Kidney glomerular epithelial cell (primary cell): ENCODE measurements at regions not wholly inside any gene's neighbourhood (a gene's known extent, or its start where the extent isn't known, plus 50 kb on each side); places are given as distances from the start of the nearest gene placed in this dataset.
"Not testable (repeated sequence)": the region's sequence is repeated elsewhere in the genome, so short reads cannot be mapped to it uniquely, and the experiment has no call there.

Experiments
- DNase-seq: peaks from one replicate; lab custom pipeline; 2025; lab: John Stamatoyannopoulos, UW

GRCh38 chr5:13346401-13346800 is 598.1 kb downstream of the DNAH5 start:
- no peak for DNase-seq

GRCh38 chr5:13339093-13339492 is 605.4 kb downstream of the DNAH5 start:
- no peak for DNase-seq

GRCh38 chr5:13335026-13335425 is 609.5 kb downstream of the DNAH5 start:
- not testable (repeated sequence) for DNase-seq

DNA sequence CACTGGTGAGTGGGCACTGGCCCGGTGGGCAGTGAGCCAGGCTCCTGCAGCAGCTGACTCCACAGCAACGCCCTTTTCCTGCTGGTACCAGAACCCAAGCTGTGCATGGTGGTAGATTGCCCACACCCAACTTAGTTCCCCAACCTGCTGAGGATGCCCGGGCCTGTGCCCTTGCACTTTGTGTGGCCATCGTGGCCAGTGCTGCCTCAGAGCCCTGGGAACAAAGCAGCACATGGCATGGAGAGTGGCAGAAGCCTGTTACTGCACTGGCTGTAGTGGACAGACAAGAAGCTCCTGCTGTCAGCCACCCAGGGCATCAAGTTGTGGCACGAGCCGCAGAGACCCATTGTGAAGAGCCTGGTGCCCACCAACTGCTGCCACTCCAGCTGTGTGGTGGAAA is 612.9 kb downstream of the DNAH5 start:
- no peak for DNase-seq

GRCh38 chr5:13328316-13328715 is 616.2 kb downstream of the DNAH5 start:
- no peak for DNase-seq

- peak; percentile 47 for DNase-seq
Observed at GRCh38 chr5:13325765-13326164, 618.7 kb downstream of the DNAH5 start.

DNA sequence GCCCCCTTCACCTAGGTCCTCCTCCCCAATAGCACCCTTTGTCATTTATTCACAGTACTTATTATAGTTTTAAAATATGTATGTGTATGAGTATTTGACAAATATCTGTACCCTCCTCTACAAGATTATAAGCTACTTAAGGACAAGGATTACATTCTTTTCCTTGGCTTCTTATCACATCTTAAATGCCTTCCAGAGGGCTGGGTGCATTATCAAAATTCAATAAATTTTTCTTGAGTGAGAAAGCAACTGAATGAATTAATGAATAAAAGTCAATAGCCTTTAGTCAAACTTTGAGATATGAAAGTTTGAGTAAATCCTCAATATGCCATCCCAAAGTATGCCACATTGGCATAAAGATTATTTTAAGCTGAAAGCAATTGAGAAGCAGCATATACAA is 621.7 kb downstream of the DNAH5 start:
- no peak for DNase-seq

DNA sequence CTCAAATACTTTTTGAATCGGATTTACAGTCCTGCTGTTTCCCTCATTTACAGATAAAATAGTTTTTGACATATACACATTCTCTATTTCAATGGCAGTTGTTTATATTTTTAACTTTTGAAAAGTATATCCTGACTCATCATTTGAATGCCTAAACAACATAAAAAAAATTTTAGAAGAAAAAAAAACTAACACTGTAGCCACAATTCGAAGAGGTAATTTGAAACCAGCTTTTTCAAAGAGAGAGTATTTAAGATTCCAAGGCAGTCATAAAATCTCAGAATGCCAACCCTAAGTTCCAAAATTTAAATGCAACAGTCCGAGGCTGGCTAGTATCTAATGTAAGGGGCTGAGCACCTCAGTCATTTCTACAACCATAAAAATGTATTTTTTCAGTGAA is 626.8 kb downstream of the DNAH5 start:
- DNase-seq: no peak

- peak; percentile 46 for DNase-seq
Observed at GRCh38 chr5:13316176-13316575, 628.3 kb downstream of the DNAH5 start.

GRCh38 chr5:13307480-13307879 is 637.0 kb downstream of the DNAH5 start:
- DNase-seq: no peak

- DNase-seq: no peak
Observed at GRCh38 chr5:13303445-13303844, 641.0 kb downstream of the DNAH5 start.

DNA sequence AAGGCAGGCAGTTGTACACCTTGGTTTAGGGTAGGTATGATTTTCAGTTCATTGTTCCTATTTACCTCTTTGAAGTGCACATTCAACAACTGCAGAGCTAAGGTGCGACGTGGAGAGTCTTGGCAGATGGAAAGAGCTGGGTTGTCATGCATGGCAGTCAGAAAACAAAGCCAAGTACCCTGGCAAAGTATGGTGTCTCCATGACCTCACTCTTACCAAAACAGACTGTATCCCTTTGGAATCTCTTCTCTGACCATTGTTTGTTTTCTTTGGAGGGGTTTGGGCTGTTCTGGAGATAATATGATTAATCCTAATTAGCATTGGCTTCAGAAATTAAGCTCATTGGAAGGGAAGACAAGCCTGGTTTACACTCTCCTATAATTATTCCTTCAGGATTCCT is 665.7 kb downstream of the DNAH5 start:
- no peak for DNase-seq

GRCh38 chr5:13278148-13278547 is 666.3 kb downstream of the DNAH5 start:
- no peak for DNase-seq

- DNase-seq: no peak
Observed at GRCh38 chr5:13276156-13276555, 668.3 kb downstream of the DNAH5 start.

DNA sequence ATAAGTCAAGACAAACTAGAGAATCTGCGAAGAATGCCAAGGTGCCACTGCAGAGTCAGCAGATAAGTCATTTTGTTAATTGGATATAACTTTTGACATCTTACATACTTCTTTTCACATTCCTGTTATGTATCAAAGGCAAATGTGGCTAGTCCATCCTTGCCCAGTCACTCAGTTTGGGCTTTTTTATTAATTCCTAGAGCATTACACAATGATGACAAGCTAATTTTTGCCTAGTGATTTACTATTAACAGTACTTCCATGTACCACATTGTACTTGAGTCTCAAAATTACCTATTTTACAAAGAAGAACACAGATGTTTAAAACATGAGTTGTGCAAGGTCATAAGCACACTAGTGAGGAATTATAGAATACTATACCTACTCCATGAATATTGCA is 680.8 kb downstream of the DNAH5 start:
- no peak for DNase-seq

- DNase-seq: no peak
Observed at GRCh38 chr5:13253111-13253510, 691.4 kb downstream of the DNAH5 start.

DNA sequence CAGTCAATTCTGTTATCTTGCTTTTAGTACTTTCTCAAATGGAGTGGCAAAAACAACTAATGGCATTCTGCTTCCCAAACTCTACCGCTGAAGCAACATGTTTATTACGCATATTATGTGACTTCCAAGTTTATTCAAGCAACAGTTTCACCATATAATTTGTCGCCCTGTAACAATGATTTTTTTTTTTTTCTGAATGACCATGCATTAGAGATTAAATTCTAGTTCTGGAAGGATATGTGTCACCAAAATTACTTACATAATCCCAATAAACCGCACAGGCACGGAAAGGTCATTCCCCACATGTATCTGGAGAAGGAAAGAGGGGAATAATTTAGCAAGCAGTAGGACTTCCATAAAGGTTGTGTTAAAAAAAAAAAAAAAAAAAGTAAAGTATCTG is 691.8 kb downstream of the DNAH5 start:
- no peak for DNase-seq

DNA sequence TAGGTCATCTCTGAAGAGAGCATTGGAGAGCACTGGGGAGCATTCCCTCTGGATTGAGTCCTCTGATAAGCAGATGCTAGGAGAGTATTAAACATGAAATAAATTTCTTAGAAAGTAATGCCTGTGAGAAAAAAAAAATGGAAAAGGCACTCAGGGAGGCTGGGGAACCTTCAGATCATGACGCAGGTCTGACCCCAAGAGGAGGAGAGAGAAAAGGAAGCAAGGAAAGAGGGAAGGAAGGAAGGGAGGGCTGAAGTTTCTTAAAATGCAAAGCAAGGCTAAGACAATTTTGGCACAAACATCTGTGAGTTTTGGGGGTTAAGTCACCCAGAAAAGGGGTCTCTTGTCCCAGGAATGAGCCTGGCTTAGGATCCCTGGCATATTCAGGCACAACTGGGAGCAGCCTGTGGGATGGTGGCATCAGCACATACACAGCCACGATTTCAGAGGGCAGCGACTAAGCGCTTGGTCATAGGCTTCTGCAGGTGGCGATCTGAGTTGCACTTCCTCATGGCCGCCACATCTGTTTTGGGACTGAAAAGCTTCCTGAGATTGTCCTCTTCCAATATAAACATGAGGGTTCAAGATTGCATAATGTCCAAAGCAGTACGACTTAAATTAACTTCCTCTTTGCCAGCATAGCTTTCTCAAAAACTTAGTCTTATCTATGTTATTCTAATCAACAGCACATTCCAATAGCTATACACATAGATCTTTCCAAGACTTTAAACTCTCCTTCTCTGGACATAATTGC is 692.7 kb downstream of the DNAH5 start:
- no peak for DNase-seq

DNA sequence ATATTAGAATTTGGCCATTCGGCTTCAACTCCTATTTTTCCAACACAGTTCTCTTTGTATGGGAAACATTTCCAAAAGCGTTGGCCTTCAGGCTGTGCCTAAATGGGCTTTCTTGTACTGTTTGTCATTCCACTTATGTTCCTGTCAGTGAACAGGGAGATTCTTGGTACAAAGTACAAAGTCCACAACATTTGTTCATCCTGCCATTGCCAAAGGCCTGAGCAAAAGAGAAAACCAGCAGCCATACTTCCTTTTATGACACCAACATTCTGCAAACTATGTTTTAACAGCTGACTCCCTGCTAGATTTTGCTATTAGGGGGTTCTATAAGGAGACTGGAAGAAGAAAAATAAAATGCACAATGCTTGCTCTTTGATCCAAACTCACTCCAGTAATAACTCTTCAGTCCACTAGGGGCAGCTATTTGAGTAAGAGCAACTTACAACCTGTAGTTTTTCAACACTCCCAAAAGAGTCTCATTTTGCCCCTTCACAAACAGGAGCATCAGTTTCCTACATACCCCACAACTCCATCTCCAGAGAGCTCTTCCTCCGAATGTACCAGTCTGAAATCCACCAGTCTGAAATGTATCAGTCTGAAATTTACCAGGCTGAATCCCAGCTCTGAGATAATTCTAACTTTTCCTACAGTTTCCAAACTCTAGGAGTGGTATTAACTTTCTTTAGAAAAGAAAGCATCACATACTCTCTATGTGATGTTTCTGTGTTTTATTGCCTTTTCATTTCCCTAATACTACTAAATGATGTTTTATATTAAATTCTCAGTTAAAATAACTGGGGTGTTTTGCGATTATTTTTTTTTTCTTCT is 693.8 kb downstream of the DNAH5 start:
- DNase-seq: peak; percentile 15

- DNase-seq: no peak
Observed at GRCh38 chr5:13249854-13250253, 694.6 kb downstream of the DNAH5 start.

DNA sequence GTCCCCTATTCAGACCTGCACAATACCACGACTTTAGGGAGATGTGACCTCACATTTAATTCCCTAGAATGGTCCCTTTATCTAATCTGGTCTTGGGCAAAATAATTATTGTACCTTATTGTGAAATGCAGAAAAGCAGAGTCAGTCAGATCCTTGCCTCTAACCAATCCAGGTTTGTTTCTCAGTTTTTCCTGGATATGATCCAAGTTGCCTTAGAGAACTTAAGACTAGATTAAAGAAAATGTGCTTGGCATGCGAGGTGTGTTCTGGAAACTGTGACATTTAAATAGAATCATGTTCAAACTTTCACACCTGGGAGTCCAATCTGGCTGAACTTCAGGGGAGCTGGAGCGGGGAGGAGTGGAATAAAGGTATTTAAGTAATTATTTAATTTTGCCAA is 696.2 kb downstream of the DNAH5 start:
- DNase-seq: no peak

DNA sequence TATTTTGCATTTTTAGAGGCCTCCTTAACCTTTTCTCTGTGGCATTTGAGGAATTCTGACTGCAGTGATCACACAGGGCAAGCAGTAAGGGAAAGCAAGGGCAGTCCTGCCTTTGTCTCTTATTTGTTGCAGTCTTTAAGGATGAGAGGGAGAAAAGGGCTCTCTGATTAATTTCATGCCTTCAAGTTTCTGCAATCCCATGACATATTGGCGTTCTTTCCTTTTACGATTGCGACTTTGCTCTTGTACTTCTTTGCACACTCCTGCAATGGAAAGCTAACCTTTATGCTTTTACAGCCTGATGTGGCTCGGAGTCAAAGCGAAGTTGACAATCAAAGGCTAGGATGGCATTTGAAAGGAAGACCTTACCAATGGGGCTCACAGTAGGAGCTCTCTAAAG is 698.4 kb downstream of the DNAH5 start:
- no peak for DNase-seq

- DNase-seq: no peak
Observed at GRCh38 chr5:13244151-13244550, 700.3 kb downstream of the DNAH5 start.

DNA sequence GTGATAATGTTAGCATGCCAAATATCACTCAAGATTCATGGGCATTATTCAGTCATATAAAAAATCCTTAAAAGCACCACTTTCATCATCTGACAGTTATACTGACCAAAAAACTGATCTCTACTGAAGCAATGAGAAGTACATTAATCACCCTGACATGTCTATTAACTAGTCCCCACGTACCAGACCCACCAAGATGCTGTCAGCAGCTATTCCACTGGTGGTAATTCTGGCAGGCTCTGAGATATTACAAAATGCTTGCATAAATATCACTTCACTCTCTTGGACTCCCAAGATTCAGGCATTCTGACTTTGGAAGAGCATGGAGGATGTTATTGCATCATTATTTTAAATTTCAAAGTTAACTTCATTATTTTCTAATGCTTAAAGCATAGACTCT is 717.0 kb downstream of the DNAH5 start:
- DNase-seq: no peak
